K562 (cell line): ENCODE measurements at regions not wholly inside any gene's neighbourhood (a gene's known extent, or its start where the extent isn't known, plus 50 kb on each side); places are given as distances from the start of the nearest gene placed in this dataset.

Source experiments
- EGR1 ChIP-seq: fragments of 450-650 bp; conservative IDR thresholded peaks from 2 replicates; pipeline ENCODE4 v1.6.1; 2017; ENCODE audit warnings: mild to moderate bottlenecking
- ESRRA ChIP-seq: fragments of 450-650 bp; IDR thresholded peaks from 2 replicates; pipeline ENCODE4 v1.6.1; 2014; ENCODE audit warnings: low read depth, mild to moderate bottlenecking, moderate library complexity, borderline replicate concordance
- HDAC2 ChIP-seq: fragments of 450-650 bp; IDR thresholded peaks from 2 replicates; pipeline ENCODE4 v1.6.1; 2016; ENCODE audit warnings: mild to moderate bottlenecking
- MAFK ChIP-seq: IDR thresholded peaks from 2 replicates; pipeline ENCODE4 v1.6.1; 2011; ENCODE audit warnings: low read length, improper control_type of control experiment
- NFXL1 ChIP-seq: fragments of 450-650 bp; formaldehyde crosslinking; IDR thresholded peaks from 2 replicates; pipeline ENCODE4 v1.4.0; 2021; ENCODE audit warnings: mild to moderate bottlenecking
- NR2C1 ChIP-seq, 2 experiments: fragments of 450-650 bp; IDR thresholded peaks; 2 replicates each; pipeline ENCODE4 v1.6.1; 2017; ENCODE audit warnings: mild to moderate bottlenecking in 2 of 2, antibody characterized with exemption in 1 of 2, inconsistent platforms in 1 of 2, missing compliant biosample characterization in 1 of 2, missing genetic modification characterization in 1 of 2
- PTRF ChIP-seq: fragments of 450-650 bp; IDR thresholded peaks from 2 replicates; pipeline ENCODE4 v1.6.1; 2016; ENCODE audit warnings: mild to moderate bottlenecking, missing genetic modification characterization, missing compliant biosample characterization
- ZBTB33 ChIP-seq: sonication (generic); formaldehyde crosslinking; IDR thresholded peaks from 2 replicates; pipeline ENCODE4 v1.8.1; 2023; ENCODE audit warnings: mild to moderate bottlenecking, missing genetic modification reagents
- ZNF184 ChIP-seq: sonication (generic); formaldehyde crosslinking; IDR thresholded peaks from 2 replicates; pipeline ENCODE4 v1.5.0; 2020; ENCODE audit warnings: missing genetic modification reagents
- ZNF354B ChIP-seq: fragments of 250-450 bp; sonication (Bioruptor Pico); IDR thresholded peaks from 2 replicates; pipeline ENCODE4 v1.4.0; 2020
- ZNF512 ChIP-seq: IDR thresholded peaks from 2 replicates; pipeline ENCODE4 v1.6.1; 2016; ENCODE audit warnings: missing genetic modification characterization, missing compliant biosample characterization

GRCh38 chr10:133012573-133013359, 70.4 kb upstream of the CFAP46 start:
- TF ChIP-seq NFXL1 (no peak), ESRRA (no peak), ZNF184 (no peak), ZNF354B (CRISPR knock-in tag) (no peak), EGR1 (no peak), NR2C1 (IDR thresholded peaks at IDR 0.05) (no peak), NR2C1 (tag; IDR thresholded peaks at IDR 0.05) (no peak), HDAC2 (no peak), ZNF512 (no peak), MAFK (no peak; the same call in 1 of the 2 replicates), ZBTB33 (CRISPR knock-in tag) (no peak), PTRF (tag) (no peak)
